ENCODE measurements at regions not wholly inside any gene's neighbourhood (a gene's known extent, or its start where the extent isn't known, plus 50 kb on each side); places are given as distances from the start of the nearest gene placed in this dataset.

- POLR2A ChIA-PET, result no interaction called here
- no peaks in the 10 kb centered on the region for H3K36me3 ChIP-seq (ENCODE audit: control insufficient read depth, insufficient read depth, low read length)
- no peak overlapping the region for H3K4me3 ChIP-seq (ENCODE audit: low read depth, low read length)
- CTCF ChIA-PET, result interaction anchor here (1.4 kb wide), 1 partner anchor 147 kb away, joined by 3 read pairs; the partner anchor contains the start of gene DYRK2
- no peaks in the 10 kb centered on the region for H3K27me3 ChIP-seq (ENCODE audit: control insufficient read depth, insufficient read depth, low read length)
- TF ChIP-seq, protein P1, sequence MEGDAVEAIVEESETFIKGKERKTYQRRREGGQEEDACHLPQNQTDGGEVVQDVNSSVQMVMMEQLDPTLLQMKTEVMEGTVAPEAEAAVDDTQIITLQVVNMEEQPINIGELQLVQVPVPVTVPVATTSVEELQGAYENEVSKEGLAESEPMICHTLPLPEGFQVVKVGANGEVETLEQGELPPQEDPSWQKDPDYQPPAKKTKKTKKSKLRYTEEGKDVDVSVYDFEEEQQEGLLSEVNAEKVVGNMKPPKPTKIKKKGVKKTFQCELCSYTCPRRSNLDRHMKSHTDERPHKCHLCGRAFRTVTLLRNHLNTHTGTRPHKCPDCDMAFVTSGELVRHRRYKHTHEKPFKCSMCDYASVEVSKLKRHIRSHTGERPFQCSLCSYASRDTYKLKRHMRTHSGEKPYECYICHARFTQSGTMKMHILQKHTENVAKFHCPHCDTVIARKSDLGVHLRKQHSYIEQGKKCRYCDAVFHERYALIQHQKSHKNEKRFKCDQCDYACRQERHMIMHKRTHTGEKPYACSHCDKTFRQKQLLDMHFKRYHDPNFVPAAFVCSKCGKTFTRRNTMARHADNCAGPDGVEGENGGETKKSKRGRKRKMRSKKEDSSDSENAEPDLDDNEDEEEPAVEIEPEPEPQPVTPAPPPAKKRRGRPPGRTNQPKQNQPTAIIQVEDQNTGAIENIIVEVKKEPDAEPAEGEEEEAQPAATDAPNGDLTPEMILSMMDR (IDR thresholded peaks at IDR 0.05; ENCODE audit: insufficient read depth, low read depth, low read length), result no peak
- no peak for DNase-seq (ENCODE audit: low read depth)
These were observed 146.7 kb downstream of the DYRK2 start for GRCh38 chr12:67795236-67795635.

- Histone ChIP-seq H3K36me3 (ENCODE audit: control insufficient read depth, insufficient read depth, low read length) (no peaks in the 10 kb centered on the region), H3K27me3 (ENCODE audit: control insufficient read depth, insufficient read depth, low read length) (no peaks in the 10 kb centered on the region), H3K4me3 (ENCODE audit: low read depth, low read length) (no peak overlapping the region)
- no peak for DNase-seq (ENCODE audit: low read depth)
- ChIA-PET POLR2A (no interaction called here), CTCF (no interaction called here)
- TF ChIP-seq, protein P1 (IDR thresholded peaks at IDR 0.05; ENCODE audit: insufficient read depth, low read depth, low read length), result no peak
These were observed 148.7 kb downstream of the DYRK2 start for GRCh38 chr12:67797185-67797741.

DNA sequence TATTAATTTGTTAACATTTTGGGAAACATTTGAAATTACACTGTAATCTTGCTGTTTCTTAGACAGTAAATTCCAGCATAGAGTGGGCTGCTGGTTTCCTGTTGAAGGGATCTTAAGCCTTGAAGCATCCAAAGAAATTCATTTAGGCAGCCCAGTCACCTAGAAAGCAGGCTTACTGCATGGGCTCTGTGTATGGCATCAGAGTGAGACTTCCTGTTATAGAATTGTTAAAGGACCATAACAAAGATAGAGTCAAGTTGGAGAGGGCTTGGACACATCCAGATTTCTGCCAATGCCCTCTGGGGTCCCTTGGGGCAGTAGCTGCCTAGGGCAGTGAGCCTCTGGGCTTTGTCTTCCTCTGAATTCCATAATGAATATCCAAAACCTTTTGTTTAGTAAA lies 149.2 kb downstream of the DYRK2 start:
- H3K36me3 ChIP-seq (ENCODE audit: control insufficient read depth, insufficient read depth, low read length), result no peaks in the 10 kb centered on the region
- H3K4me3 ChIP-seq (ENCODE audit: low read depth, low read length), result no peak overlapping the region
- CTCF ChIA-PET, result no interaction called here
- H3K27me3 ChIP-seq (ENCODE audit: control insufficient read depth, insufficient read depth, low read length), result no peaks in the 10 kb centered on the region
- POLR2A ChIA-PET, result no interaction called here
- TF ChIP-seq, protein P1 (IDR thresholded peaks at IDR 0.05; ENCODE audit: insufficient read depth, low read depth, low read length), result no peak
- DNase-seq (ENCODE audit: low read depth), result no peak

DNA sequence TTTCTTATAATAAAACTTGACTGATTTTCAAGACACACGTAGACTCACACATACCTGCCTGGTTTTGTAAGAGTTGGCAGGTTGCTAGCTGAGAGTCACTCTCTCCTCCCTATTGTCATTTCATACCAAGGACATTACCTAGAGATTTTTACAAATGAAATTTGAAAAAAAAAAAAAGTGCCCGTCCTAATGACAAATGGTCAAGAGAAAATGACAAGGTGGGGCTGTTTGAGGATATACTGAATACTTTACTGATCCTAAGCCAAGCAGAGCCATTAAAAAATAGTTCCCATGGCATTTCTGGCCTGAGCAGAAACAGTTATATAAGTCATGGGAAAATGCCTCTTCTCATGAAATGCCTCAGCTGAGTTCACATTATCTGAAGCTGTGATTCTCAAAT lies 150.2 kb downstream of the DYRK2 start:
- Histone ChIP-seq H3K36me3 (ENCODE audit: control insufficient read depth, insufficient read depth, low read length) (no peaks in the 10 kb centered on the region), H3K27me3 (ENCODE audit: control insufficient read depth, insufficient read depth, low read length) (no peaks in the 10 kb centered on the region), H3K4me3 (ENCODE audit: low read depth, low read length) (no peak overlapping the region)
- TF ChIP-seq, protein P1 (IDR thresholded peaks at IDR 0.05; ENCODE audit: insufficient read depth, low read depth, low read length), result no peak
- ChIA-PET CTCF (interaction anchor here (1.1 kb wide), 1 partner anchor 12 kb away, joined by 3 read pairs; no protein-coding TSS in a partner anchor), POLR2A (no interaction called here)
- DNase-seq (ENCODE audit: low read depth), result no peak

- TF ChIP-seq, protein P1 (IDR thresholded peaks at IDR 0.05; ENCODE audit: insufficient read depth, low read depth, low read length), result no peak
- ChIA-PET POLR2A (no interaction called here), CTCF (no interaction called here)
- no peak for DNase-seq (ENCODE audit: low read depth)
- Histone ChIP-seq H3K27me3 (ENCODE audit: control insufficient read depth, insufficient read depth, low read length) (no peaks in the 10 kb centered on the region), H3K4me3 (ENCODE audit: low read depth, low read length) (no peak overlapping the region), H3K36me3 (ENCODE audit: control insufficient read depth, insufficient read depth, low read length) (no peaks in the 10 kb centered on the region)
These were observed 154.2 kb downstream of the DYRK2 start for GRCh38 chr12:67802731-67803130.

All from BJ (cell line).